ENCODE measurements at regions not wholly inside any gene's neighbourhood (a gene's known extent, or its start where the extent isn't known, plus 50 kb on each side); places are given as distances from the start of the nearest gene placed in this dataset.

- H3K27me3 ChIP-seq (ENCODE audit: low read depth, low read length) = no peaks in the 10 kb centered on the region
- H3K4me1 ChIP-seq (ENCODE audit: low read length) = peaks cover 9% of the 10 kb centered on the region; the same call in 1 of the 2 replicates
- H3K79me2 ChIP-seq (ENCODE audit: low read length) = no peaks in the 10 kb centered on the region
- TF ChIP-seq CTCF (IDR thresholded peaks at IDR 0.05; ENCODE audit: low read depth, low read length) = no peak
- TF ChIP-seq EZH2phosphoT487 (IDR thresholded peaks at IDR 0.05; ENCODE audit: low read depth) = no peak
- no peak overlapping the region for H2AFZ ChIP-seq (ENCODE audit: low read depth, low read length)
- no peaks in the 10 kb centered on the region for H4K20me1 ChIP-seq (ENCODE audit: insufficient read depth, low read length)
- no peak overlapping the region for H3K27ac ChIP-seq (ENCODE audit: low read length)
- no peaks in the 10 kb centered on the region for H3K9me3 ChIP-seq (ENCODE audit: insufficient read depth, low read length)
- H3K4me2 ChIP-seq (ENCODE audit: low read length) = no peak overlapping the region
- H3K4me3 ChIP-seq (ENCODE audit: low read length) = no peak overlapping the region
- H3K9ac ChIP-seq (ENCODE audit: low read length) = no peak overlapping the region
- no peaks in the 10 kb centered on the region for H3K36me3 ChIP-seq (replicated peaks; ENCODE audit: low read depth, low read length)
These were observed 199.2 kb upstream of the ESRRG start for GRCh38 chr1:216922406-216922805.

GRCh38 chr1:216921866-216922265 is 198.6 kb upstream of the ESRRG start:
- Histone ChIP-seq H3K4me2 (ENCODE audit: low read length) (no peak overlapping the region), H3K9me3 (ENCODE audit: insufficient read depth, low read length) (no peaks in the 10 kb centered on the region), H3K36me3 (replicated peaks; ENCODE audit: low read depth, low read length) (no peaks in the 10 kb centered on the region), H3K4me3 (ENCODE audit: low read length) (no peak overlapping the region), H3K79me2 (ENCODE audit: low read length) (no peaks in the 10 kb centered on the region), H3K27me3 (ENCODE audit: low read depth, low read length) (no peaks in the 10 kb centered on the region), H3K4me1 (ENCODE audit: low read length) (peaks cover 12% of the 10 kb centered on the region; the same call in 1 of the 2 replicates), H3K9ac (ENCODE audit: low read length) (no peak overlapping the region), H2AFZ (ENCODE audit: low read depth, low read length) (no peak overlapping the region), H4K20me1 (ENCODE audit: insufficient read depth, low read length) (no peaks in the 10 kb centered on the region), H3K27ac (ENCODE audit: low read length) (no peak overlapping the region)
- TF ChIP-seq CTCF (IDR thresholded peaks at IDR 0.05; ENCODE audit: low read depth, low read length) = no peak
- TF ChIP-seq EZH2phosphoT487 (IDR thresholded peaks at IDR 0.05; ENCODE audit: low read depth) = no peak

- Histone ChIP-seq H3K9ac (ENCODE audit: low read length) (no peak overlapping the region), H3K36me3 (replicated peaks; ENCODE audit: low read depth, low read length) (no peaks in the 10 kb centered on the region), H3K79me2 (ENCODE audit: low read length) (no peaks in the 10 kb centered on the region), H3K4me1 (ENCODE audit: low read length) (peaks cover 12% of the 10 kb centered on the region; the same call in 1 of the 2 replicates), H3K27ac (ENCODE audit: low read length) (no peak overlapping the region), H2AFZ (ENCODE audit: low read depth, low read length) (no peak overlapping the region), H4K20me1 (ENCODE audit: insufficient read depth, low read length) (no peaks in the 10 kb centered on the region), H3K27me3 (ENCODE audit: low read depth, low read length) (no peaks in the 10 kb centered on the region), H3K4me2 (ENCODE audit: low read length) (no peak overlapping the region), H3K4me3 (ENCODE audit: low read length) (no peak overlapping the region), H3K9me3 (ENCODE audit: insufficient read depth, low read length) (no peaks in the 10 kb centered on the region)
- TF ChIP-seq CTCF (IDR thresholded peaks at IDR 0.05; ENCODE audit: low read depth, low read length) (no peak), EZH2phosphoT487 (IDR thresholded peaks at IDR 0.05; ENCODE audit: low read depth) (no peak)
These were observed 196.1 kb upstream of the ESRRG start for GRCh38 chr1:216919060-216919970.

- peaks cover 12% of the 10 kb centered on the region; the same call in 1 of the 2 replicates for H3K4me1 ChIP-seq (ENCODE audit: low read length)
- no peaks in the 10 kb centered on the region for H4K20me1 ChIP-seq (ENCODE audit: insufficient read depth, low read length)
- no peaks in the 10 kb centered on the region for H3K27me3 ChIP-seq (ENCODE audit: low read depth, low read length)
- no peaks in the 10 kb centered on the region for H3K9me3 ChIP-seq (ENCODE audit: insufficient read depth, low read length)
- no peak overlapping the region for H3K27ac ChIP-seq (ENCODE audit: low read length)
- H3K4me3 ChIP-seq (ENCODE audit: low read length) = no peak overlapping the region
- H3K79me2 ChIP-seq (ENCODE audit: low read length) = no peaks in the 10 kb centered on the region
- H2AFZ ChIP-seq (ENCODE audit: low read depth, low read length) = no peak overlapping the region
- H3K9ac ChIP-seq (ENCODE audit: low read length) = no peak overlapping the region
- H3K36me3 ChIP-seq (replicated peaks; ENCODE audit: low read depth, low read length) = no peaks in the 10 kb centered on the region
- H3K4me2 ChIP-seq (ENCODE audit: low read length) = no peak overlapping the region
- no peak for TF ChIP-seq CTCF (IDR thresholded peaks at IDR 0.05; ENCODE audit: low read depth, low read length)
- no peak for TF ChIP-seq EZH2phosphoT487 (IDR thresholded peaks at IDR 0.05; ENCODE audit: low read depth)
These were observed 193.7 kb upstream of the ESRRG start for GRCh38 chr1:216916890-216917438.

Measured in OCI-LY3 (cell line).